K562 (cell line): ENCODE measurements at regions not wholly inside any gene's neighbourhood (a gene's known extent, or its start where the extent isn't known, plus 50 kb on each side); places are given as distances from the start of the nearest gene placed in this dataset.

ENCODE experiments used
- ATAC-seq: fragments of 200-7000 bp; cut with Tn5 transposase; 3 replicates; pipeline ENCODE4 v1.9.1; 2020; ENCODE audit warnings: moderate library complexity
- BruUV-seq: library from RNA; stranded (reverse); fragments of 400-500 nt; replicated peaks from 2 replicates; lab custom pipeline; 2021; lab: Mats Ljungman, UMichigan
- CTCF ChIA-PET: fragments of 300-600 bp; formaldehyde crosslinking; extraction: SDS; loops from one replicate; lab custom pipeline; 2021; ENCODE audit warnings: low intra/inter-chr PET ratio; lab: Yijun Ruan, JAX
- POLR2A ChIA-PET: fragments of 300-600, 350-650 bp; sonication (Branson Sonifier 250); formaldehyde crosslinking; extraction: SDS; loops from one replicate; lab custom pipeline; 2021; ENCODE audit warnings: antibody characterized with exemption, inconsistent platforms; lab: Yijun Ruan, JAX
- DNase-seq, 4 experiments: peaks; one replicate each; pipeline versions ENCODE4 v3.0.0 to v3.0.0-alpha.2; 2011 to 2018; ENCODE audit warnings: low spot score in 3 of 4, mixed read lengths in 3 of 4; ENCODE audit errors: extremely low read depth in 1 of 4
- FAIRE-seq: peaks from 2 replicates; lab custom pipeline; 2011; peaks lifted over from hg19 to GRCh38; lab: Jason Lieb, UNC
- H2AFZ ChIP-seq: 2 replicates; pipeline ENCODE4 v1.6.0; 2011; ENCODE audit warnings: low read depth, low read length, control low read depth, inconsistent platforms
- H3K27ac ChIP-seq: fragments of 200-600 bp; 3 replicates; pipeline ENCODE4 v1.8.0; 2011; ENCODE audit warnings: low read depth, mild to moderate bottlenecking, control low read depth, inconsistent platforms, low read length, moderate library complexity, mixed read lengths; ENCODE audit errors: extremely low read depth
- H3K27me3 ChIP-seq, 2 experiments: fragments of 300-600 bp in 1 of 2; 2 replicates in 1 of 2; 3 replicates in 1 of 2; pipeline versions ENCODE4 v1.6.0 to v1.8.0; 2011; ENCODE audit warnings: inconsistent platforms in 2 of 2, low read length in 2 of 2, mild to moderate bottlenecking in 1 of 2, mixed read lengths in 1 of 2, moderate library complexity in 1 of 2; ENCODE audit not compliant: control insufficient read depth in 2 of 2, insufficient read depth in 2 of 2
- H3K36me3 ChIP-seq: fragments of 300-600 bp; 3 replicates; pipeline ENCODE4 v1.8.0; 2011; ENCODE audit warnings: mild to moderate bottlenecking, low read length, inconsistent platforms; ENCODE audit not compliant: control insufficient read depth, insufficient read depth
- H3K4me1 ChIP-seq, 2 experiments: fragments of 200-600 bp in 1 of 2; replicated peaks in 1 of 2; 2 replicates in 1 of 2; 3 replicates in 1 of 2; pipeline versions ENCODE4 v1.5.1 to v1.8.0; 2011; ENCODE audit warnings: inconsistent platforms in 2 of 2, low read length in 2 of 2, mild to moderate bottlenecking in 1 of 2, mixed read lengths in 1 of 2, moderate library complexity in 1 of 2; ENCODE audit not compliant: control insufficient read depth in 2 of 2, insufficient read depth in 2 of 2
- H3K4me2 ChIP-seq: 2 replicates; pipeline ENCODE4 v1.6.1; 2011; ENCODE audit warnings: low read length, control low read depth, inconsistent platforms, mixed read lengths; ENCODE audit not compliant: insufficient read depth
- H3K4me3 ChIP-seq: fragments of 200-600 bp; sonication (generic), shearing (Covaris generic); 2 replicates; pipeline ENCODE4 v1.5.1; 2016; ENCODE audit warnings: control low read depth, inconsistent platforms
- H3K79me2 ChIP-seq: fragments of 200-600 bp; 3 replicates; pipeline ENCODE4 v1.8.0; 2011; ENCODE audit warnings: low read length, inconsistent platforms; ENCODE audit not compliant: control insufficient read depth, insufficient read depth
- H3K9ac ChIP-seq, 2 experiments: 2 replicates each; pipeline versions ENCODE4 v1.6.0 to v1.6.1; 2011; ENCODE audit warnings: low read depth in 2 of 2, low read length in 2 of 2, control low read depth in 1 of 2, inconsistent platforms in 1 of 2, mild to moderate bottlenecking in 1 of 2, mixed read lengths in 1 of 2; ENCODE audit not compliant: insufficient read depth in 1 of 2
- H3K9me1 ChIP-seq: one replicate; pipeline ENCODE4 v1.6.0; 2011; ENCODE audit warnings: inconsistent platforms, mild to moderate bottlenecking, low read length, moderate library complexity; ENCODE audit not compliant: control insufficient read depth, insufficient read depth
- H3K9me3 ChIP-seq: replicated peaks from 2 replicates; pipeline ENCODE4 v1.5.1; 2011; ENCODE audit warnings: low read depth, low read length, inconsistent platforms; ENCODE audit not compliant: control insufficient read depth, insufficient read depth
- H4K20me1 ChIP-seq: replicated peaks from 2 replicates; pipeline ENCODE4 v1.6.1; 2011; ENCODE audit warnings: low read length, inconsistent platforms, mixed read lengths; ENCODE audit not compliant: control insufficient read depth, insufficient read depth
- CEBPB ChIP-seq: fragments of 450-650 bp; IDR thresholded peaks from 2 replicates; pipeline ENCODE4 v1.6.1; 2016; ENCODE audit warnings: missing genetic modification characterization, missing compliant biosample characterization
- ELF4 ChIP-seq: fragments of 450-650 bp; formaldehyde crosslinking; IDR thresholded peaks from 2 replicates; pipeline ENCODE4 v1.4.0; 2022; ENCODE audit warnings: missing genetic modification characterization
- ILF3 ChIP-seq: fragments of 450-650 bp; IDR thresholded peaks from 2 replicates; pipeline ENCODE4 v1.6.1; 2018; ENCODE audit warnings: antibody characterized with exemption, mild to moderate bottlenecking, moderate library complexity, borderline replicate concordance
- POLR3G ChIP-seq: IDR thresholded peaks from 2 replicates; pipeline ENCODE4 v1.6.1; 2011; ENCODE audit not compliant: insufficient read length, insufficient replicate concordance; ENCODE audit errors: extremely low read depth
- POU5F1 ChIP-seq: fragments of 150-350 bp; IDR thresholded peaks from 2 replicates; pipeline ENCODE4 v1.6.1; 2014; ENCODE audit warnings: borderline replicate concordance, low read length, low read depth, mild to moderate bottlenecking; ENCODE audit not compliant: partially characterized antibody
- STAG1 ChIP-seq: sonication (generic); formaldehyde crosslinking; IDR thresholded peaks from 2 replicates; pipeline ENCODE4 v1.5.0; 2020; ENCODE audit warnings: missing genetic modification reagents, borderline replicate concordance
- WGBS: fragments of 100-300 bp; shearing (Covaris generic); methylation state at CpG from one replicate; pipeline ENCODE4 v1.1.6; 2016; ENCODE audit warnings: low coverage, mixed read lengths; ENCODE audit not compliant: insufficient coverage; ENCODE audit errors: missing lambda C conversion rate; 5-methylcytosine and 5-hydroxymethylcytosine counted together
- in situ Hi-C: fragments of 300-500 bp; cut with MboI; formaldehyde crosslinking; loops from 4 replicates; pipeline ENCODE4 v1.15.0; 2018; ENCODE audit warnings: inconsistent platforms, mixed read lengths
- intact Hi-C: fragments of 100-400 bp; cut with micrococcal nuclease; formaldehyde crosslinking; loops from 2 replicates; pipeline ENCODE4 v1.14.2; 2022
- TF ChIP-seq, protein P1 (sequence below), 2 experiments: fragments of 450-650 bp; conservative IDR thresholded peaks; 2 replicates each; pipeline ENCODE4 v1.6.1; 2017; ENCODE audit warnings: mild to moderate bottlenecking in 2 of 2, moderate library complexity in 2 of 2
- TF ChIP-seq, protein P2 (sequence below): fragments of 450-650 bp; formaldehyde crosslinking; IDR thresholded peaks from 2 replicates; pipeline ENCODE4 v1.4.0; 2020; ENCODE audit warnings: mild to moderate bottlenecking, moderate library complexity
- TF ChIP-seq, protein P3 (sequence below), 2 experiments: IDR thresholded peaks; 2 replicates each; pipeline ENCODE4 v1.6.1; 2011; ENCODE audit warnings: borderline replicate concordance in 1 of 2, control low read depth in 1 of 2, low read depth in 1 of 2, low read length in 1 of 2, mild to moderate bottlenecking in 1 of 2, mixed read lengths in 1 of 2, moderate library complexity in 1 of 2; ENCODE audit not compliant: insufficient read depth in 1 of 2, insufficient read length in 1 of 2, poor library complexity in 1 of 2, severe bottlenecking in 1 of 2; ENCODE audit errors: extremely low read depth in 1 of 2
- TF ChIP-seq, protein P4 (sequence below): fragments of 250-450 bp; sonication (Bioruptor Pico); IDR thresholded peaks from 2 replicates; pipeline ENCODE4 v1.8.0; 2021; ENCODE audit warnings: borderline replicate concordance, mild to moderate bottlenecking, moderate library complexity; ENCODE audit not compliant: poor library complexity, severe bottlenecking

DNA sequence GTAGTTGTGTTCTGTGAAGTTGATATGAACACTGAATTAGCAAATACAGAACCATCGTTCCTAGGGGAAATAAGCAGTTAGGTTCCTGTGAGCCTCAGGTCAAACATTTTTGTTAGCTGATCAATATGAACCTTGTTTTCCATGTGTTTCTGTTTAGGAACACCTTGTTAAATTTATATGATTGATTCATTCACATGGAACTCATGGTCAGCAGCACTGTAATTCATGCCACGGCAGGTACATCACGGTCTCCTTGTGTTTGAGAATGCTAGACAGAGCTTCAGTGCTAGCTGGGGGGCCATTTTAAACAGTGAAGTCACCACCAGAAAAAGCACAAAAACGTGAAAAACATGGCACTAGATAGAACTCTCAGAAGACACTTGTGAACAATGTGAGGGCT is 62.2 kb downstream of the MYCN start:
- Histone ChIP-seq H3K27ac (no peak overlapping the region), H3K27me3 (peaks cover 0 to 8% of the 10 kb centered on the region in 2 experiments; a peak in 4 of 5 replicates), H3K4me3 (no peak overlapping the region), H3K4me1 (no peaks in the 10 kb centered on the region), H3K36me3 (no peaks in the 10 kb centered on the region), H3K9me3 (no peaks in the 10 kb centered on the region), H3K79me2 (no peaks in the 10 kb centered on the region), H2AFZ (no peak overlapping the region), H3K4me2 (no peak overlapping the region), H4K20me1 (no peaks in the 10 kb centered on the region), H3K9me1 (no peaks in the 10 kb centered on the region), H3K9ac (no peak overlapping the region)
- DNase-seq (no peak), FAIRE-seq (no peak), ATAC-seq (no peak)
- BruUV-seq, result no TSS peak
- ChIA-PET POLR2A (interaction anchor here (0.6 kb wide), 1 partner anchor 35 kb away, joined by 3 read pairs; no protein-coding TSS in a partner anchor), CTCF (no interaction called here)
- intact Hi-C loops (no loop called here), in situ Hi-C loops (no loop called here)
- 0% methylated on average over 4 of the region's 4 CpGs for WGBS
- TF ChIP-seq, protein P1, sequence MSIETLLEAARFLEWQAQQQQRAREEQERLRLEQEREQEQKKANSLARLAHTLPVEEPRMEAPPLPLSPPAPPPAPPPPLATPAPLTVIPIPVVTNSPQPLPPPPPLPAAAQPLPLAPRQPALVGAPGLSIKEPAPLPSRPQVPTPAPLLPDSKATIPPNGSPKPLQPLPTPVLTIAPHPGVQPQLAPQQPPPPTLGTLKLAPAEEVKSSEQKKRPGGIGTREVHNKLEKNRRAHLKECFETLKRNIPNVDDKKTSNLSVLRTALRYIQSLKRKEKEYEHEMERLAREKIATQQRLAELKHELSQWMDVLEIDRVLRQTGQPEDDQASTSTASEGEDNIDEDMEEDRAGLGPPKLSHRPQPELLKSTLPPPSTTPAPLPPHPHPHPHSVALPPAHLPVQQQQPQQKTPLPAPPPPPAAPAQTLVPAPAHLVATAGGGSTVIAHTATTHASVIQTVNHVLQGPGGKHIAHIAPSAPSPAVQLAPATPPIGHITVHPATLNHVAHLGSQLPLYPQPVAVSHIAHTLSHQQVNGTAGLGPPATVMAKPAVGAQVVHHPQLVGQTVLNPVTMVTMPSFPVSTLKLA (conservative IDR thresholded peaks at IDR 0.05), result no peak
- TF ChIP-seq, protein P2, sequence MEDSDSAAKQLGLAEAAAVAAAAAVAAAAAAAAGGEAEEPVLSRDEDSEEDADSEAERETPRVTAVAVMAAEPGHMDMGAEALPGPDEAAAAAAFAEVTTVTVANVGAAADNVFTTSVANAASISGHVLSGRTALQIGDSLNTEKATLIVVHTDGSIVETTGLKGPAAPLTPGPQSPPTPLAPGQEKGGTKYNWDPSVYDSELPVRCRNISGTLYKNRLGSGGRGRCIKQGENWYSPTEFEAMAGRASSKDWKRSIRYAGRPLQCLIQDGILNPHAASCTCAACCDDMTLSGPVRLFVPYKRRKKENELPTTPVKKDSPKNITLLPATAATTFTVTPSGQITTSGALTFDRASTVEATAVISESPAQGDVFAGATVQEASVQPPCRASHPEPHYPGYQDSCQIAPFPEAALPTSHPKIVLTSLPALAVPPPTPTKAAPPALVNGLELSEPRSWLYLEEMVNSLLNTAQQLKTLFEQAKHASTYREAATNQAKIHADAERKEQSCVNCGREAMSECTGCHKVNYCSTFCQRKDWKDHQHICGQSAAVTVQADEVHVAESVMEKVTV (CRISPR knock-in tag), result no peak
- TF ChIP-seq POLR3G (no peak), ELF4 (CRISPR knock-in tag) (no peak), STAG1 (CRISPR knock-in tag) (no peak), CEBPB (tag) (no peak), ILF3 (no peak), POU5F1 (no peak)
- TF ChIP-seq, protein P3, sequence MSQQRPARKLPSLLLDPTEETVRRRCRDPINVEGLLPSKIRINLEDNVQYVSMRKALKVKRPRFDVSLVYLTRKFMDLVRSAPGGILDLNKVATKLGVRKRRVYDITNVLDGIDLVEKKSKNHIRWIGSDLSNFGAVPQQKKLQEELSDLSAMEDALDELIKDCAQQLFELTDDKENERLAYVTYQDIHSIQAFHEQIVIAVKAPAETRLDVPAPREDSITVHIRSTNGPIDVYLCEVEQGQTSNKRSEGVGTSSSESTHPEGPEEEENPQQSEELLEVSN (IDR thresholded peaks at IDR 0.05; ENCODE audit: borderline replicate concordance in 1 of 2, extremely low read depth in 1 of 2, insufficient read depth in 1 of 2, insufficient read length in 1 of 2, low read depth in 1 of 2, low read length in 1 of 2, poor library complexity in 1 of 2, severe bottlenecking in 1 of 2), result no peak
- TF ChIP-seq, protein P4, sequence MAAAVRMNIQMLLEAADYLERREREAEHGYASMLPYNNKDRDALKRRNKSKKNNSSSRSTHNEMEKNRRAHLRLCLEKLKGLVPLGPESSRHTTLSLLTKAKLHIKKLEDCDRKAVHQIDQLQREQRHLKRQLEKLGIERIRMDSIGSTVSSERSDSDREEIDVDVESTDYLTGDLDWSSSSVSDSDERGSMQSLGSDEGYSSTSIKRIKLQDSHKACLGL (CRISPR knock-in tag), result no peak
